OCI-LY3 (cell line): ENCODE measurements at regions not wholly inside any gene's neighbourhood (a gene's known extent, or its start where the extent isn't known, plus 50 kb on each side); places are given as distances from the start of the nearest gene placed in this dataset.
"Not testable (repeated sequence)": the region's sequence is repeated elsewhere in the genome, so short reads cannot be mapped to it uniquely, and the experiment has no call there.

Experiments used
- H2AFZ ChIP-seq: fragments of 200-600, 300-600 bp; shearing (Covaris generic); 2 replicates; pipeline ENCODE4 v1.6.0; 2014; ENCODE audit warnings: antibody characterized with exemption, low read depth, low read length
- H3K27ac ChIP-seq: fragments of 200-600, 300-600 bp; sonication (generic); 2 replicates; pipeline ENCODE4 v1.5.1; 2014; ENCODE audit warnings: mild to moderate bottlenecking, low read length, moderate library complexity, mixed read lengths
- H3K27me3 ChIP-seq: fragments of 200-600, 300-600 bp; sonication (generic); 2 replicates; pipeline ENCODE4 v1.6.1; 2014; ENCODE audit warnings: low read depth, low read length, mixed read lengths
- H3K36me3 ChIP-seq: fragments of 200-600, 300-600 bp; sonication (generic); replicated peaks from 2 replicates; pipeline ENCODE3; 2014; ENCODE audit warnings: low read depth, low read length, mixed read lengths
- H3K4me1 ChIP-seq: fragments of 300-600, 200-600 bp; sonication (generic); 2 replicates; pipeline ENCODE4 v1.6.1; 2014; ENCODE audit warnings: low read length, mixed read lengths
- H3K4me2 ChIP-seq: fragments of 200-600, 300-600 bp; sonication (generic); 2 replicates; pipeline ENCODE4 v1.6.1; 2014; ENCODE audit warnings: low read length, mixed read lengths
- H3K4me3 ChIP-seq: fragments of 300-600, 200-600 bp; sonication (generic); 2 replicates; pipeline ENCODE4 v1.5.1; 2014; ENCODE audit warnings: antibody characterized with exemption, mild to moderate bottlenecking, low read length, moderate library complexity
- H3K79me2 ChIP-seq: fragments of 300-600, 200-600 bp; shearing (Covaris generic); 2 replicates; pipeline ENCODE4 v1.6.1; 2014; ENCODE audit warnings: mild to moderate bottlenecking, low read length, mixed read lengths
- H3K9ac ChIP-seq: fragments of 300-600, 200-600 bp; shearing (Covaris generic); 2 replicates; pipeline ENCODE4 v1.6.0; 2014; ENCODE audit warnings: mild to moderate bottlenecking, low read length, moderate library complexity
- H3K9me3 ChIP-seq: fragments of 200-600, 300-600 bp; shearing (Covaris generic); 2 replicates; pipeline ENCODE4 v1.6.1; 2014; ENCODE audit warnings: low read length, mixed read lengths; ENCODE audit not compliant: insufficient read depth
- H4K20me1 ChIP-seq: fragments of 200-600, 300-600 bp; sonication (generic); 2 replicates; pipeline ENCODE4 v1.6.1; 2016; ENCODE audit warnings: low read length, mixed read lengths; ENCODE audit not compliant: insufficient read depth
- CTCF ChIP-seq: fragments of 200-600, 300-600 bp; sonication (generic); IDR thresholded peaks from 2 replicates; pipeline ENCODE4 v1.5.1; 2014; ENCODE audit warnings: antibody characterized with exemption, low read length, low read depth
- EZH2phosphoT487 ChIP-seq: fragments of 200-600 bp; shearing (Covaris generic); IDR thresholded peaks from 2 replicates; pipeline ENCODE4 v1.6.1; 2018; ENCODE audit warnings: antibody characterized with exemption, mixed run types, low read depth

DNA sequence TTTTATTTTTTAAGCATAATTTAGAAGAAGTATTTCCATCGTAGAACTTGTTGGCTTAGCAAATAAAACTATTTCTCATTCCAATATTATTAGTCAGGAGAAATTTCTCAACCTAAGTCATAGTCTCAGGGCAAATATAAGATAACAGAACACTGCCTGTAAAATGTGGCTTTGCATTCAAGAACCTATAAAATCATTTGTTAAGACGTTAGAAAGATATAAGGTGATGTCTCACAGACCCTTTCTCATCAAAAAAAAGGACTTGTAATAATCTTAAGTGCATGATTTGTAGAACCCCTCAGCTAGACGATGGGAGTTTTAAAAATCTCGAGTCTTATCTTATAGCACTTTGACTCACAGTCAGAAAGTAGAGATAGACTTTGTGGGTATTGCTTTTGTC lies 314.7 kb upstream of the CFAP20DC start:
- no peak overlapping the region for H3K9ac ChIP-seq
- TF ChIP-seq CTCF = no peak
- no peak for TF ChIP-seq EZH2phosphoT487

DNA sequence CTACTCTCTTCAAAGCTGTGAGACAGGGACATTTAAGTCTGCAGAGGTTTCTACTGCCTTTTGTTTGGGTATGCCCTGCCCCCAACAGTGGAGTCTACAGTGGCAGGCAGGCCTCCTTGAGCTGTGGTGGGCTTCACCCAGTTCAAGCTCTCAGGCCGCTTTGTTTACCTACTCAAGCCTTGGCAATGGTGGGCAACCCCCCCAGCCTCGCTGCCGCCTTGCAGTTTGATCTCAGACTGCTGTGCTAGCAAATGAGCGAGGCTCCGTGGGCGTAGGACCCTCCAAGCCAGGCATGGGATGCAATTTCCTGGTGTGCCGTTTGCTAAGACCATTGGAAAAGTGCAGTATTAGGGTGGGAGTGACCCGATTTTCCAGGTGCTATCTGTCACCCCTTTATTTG lies 310.5 kb upstream of the CFAP20DC start:
- not testable (repeated sequence) for H3K4me2 ChIP-seq, H3K79me2 ChIP-seq, H3K27ac ChIP-seq, H4K20me1 ChIP-seq, H3K9ac ChIP-seq, H3K4me3 ChIP-seq, H3K9me3 ChIP-seq, H3K27me3 ChIP-seq, H3K36me3 ChIP-seq, H3K4me1 ChIP-seq, H2AFZ ChIP-seq

More for the DNA sequence above, 314.7 kb upstream of the CFAP20DC start:
- H4K20me1 ChIP-seq = no peaks in the 10 kb centered on the region
- no peaks in the 10 kb centered on the region for H3K79me2 ChIP-seq
- peaks cover 38% of the 10 kb centered on the region for H3K4me1 ChIP-seq
- H3K9me3 ChIP-seq = no peaks in the 10 kb centered on the region
- H3K36me3 ChIP-seq = peaks cover 7% of the 10 kb centered on the region
- no peak overlapping the region for H2AFZ ChIP-seq
- peak overlapping the region; percentile 20 for H3K4me2 ChIP-seq
- H3K4me3 ChIP-seq = no peak overlapping the region
- H3K27me3 ChIP-seq = no peaks in the 10 kb centered on the region
- no peak overlapping the region; the same call in 1 of the 2 replicates for H3K27ac ChIP-seq

GRCh38 chr3:59341459-59341858 lies 291.6 kb upstream of the CFAP20DC start:
- Histone ChIP-seq H4K20me1 (no peaks in the 10 kb centered on the region), H3K27me3 (no peaks in the 10 kb centered on the region), H3K9ac (no peak overlapping the region), H3K79me2 (no peaks in the 10 kb centered on the region), H3K4me2 (no peak overlapping the region), H3K9me3 (no peaks in the 10 kb centered on the region), H3K27ac (no peak overlapping the region), H3K36me3 (no peaks in the 10 kb centered on the region), H3K4me1 (peaks cover 16% of the 10 kb centered on the region), H3K4me3 (no peak overlapping the region), H2AFZ (no peak overlapping the region; the same call in 1 of the 2 replicates)
- no peak for TF ChIP-seq CTCF
- no peak for TF ChIP-seq EZH2phosphoT487

- peak overlapping the region; percentile 66 for H3K4me2 ChIP-seq
Observed at GRCh38 chr3:59339818-59340217, 290.0 kb upstream of the CFAP20DC start.

More at GRCh38 chr3:59339818-59340217, 290.0 kb upstream of the CFAP20DC start:
- TF ChIP-seq EZH2phosphoT487 = no peak
- no peak for TF ChIP-seq CTCF
- peak overlapping the region; percentile 88 for H2AFZ ChIP-seq
- H3K4me1 ChIP-seq = peaks cover 16% of the 10 kb centered on the region
- peak overlapping the region; percentile 11; the same call in 1 of the 2 replicates for H3K9ac ChIP-seq
- no peaks in the 10 kb centered on the region for H3K36me3 ChIP-seq
- H3K79me2 ChIP-seq = no peaks in the 10 kb centered on the region
- H3K27me3 ChIP-seq = no peaks in the 10 kb centered on the region
- no peak overlapping the region for H3K27ac ChIP-seq
- peak overlapping the region; percentile 49 for H3K4me3 ChIP-seq
- no peaks in the 10 kb centered on the region for H4K20me1 ChIP-seq
- H3K9me3 ChIP-seq = no peaks in the 10 kb centered on the region
